ENCODE measurements at regions not wholly inside any gene's neighbourhood (a gene's known extent, or its start where the extent isn't known, plus 50 kb on each side); places are given as distances from the start of the nearest gene placed in this dataset.

GRCh38 chr7:22885797-22886261 lies 63.2 kb upstream of the TOMM7 start:
- peaks cover 0 to 3% (median 0%) of the 10 kb centered on the region in 4 donors for H3K4me1 ChIP-seq (ENCODE audit: control insufficient read depth in 4 of 4, insufficient read depth in 4 of 4, low read length in 3 of 4)
- TF ChIP-seq CTCF (IDR thresholded peaks at IDR 0.05; ENCODE audit: low read depth, low read length, missing input control) (no peak), HNF4G (IDR thresholded peaks at IDR 0.05) (no peak)
- DNase-seq (ENCODE audit: low spot score), result no peak
- no peak overlapping the region for H3K27ac ChIP-seq (ENCODE audit: low read depth in 1 of 2, low read length in 2 of 2)
- no peaks in the 10 kb centered on the region for H3K9me3 ChIP-seq (ENCODE audit: control insufficient read depth in 4 of 4, low read length in 3 of 4)
- H3K36me3 ChIP-seq (ENCODE audit: control insufficient read depth in 4 of 4, insufficient read depth in 3 of 4, low read depth in 1 of 4, low read length in 3 of 4), result no peaks in the 10 kb centered on the region
- H3K27me3 ChIP-seq (ENCODE audit: control insufficient read depth in 4 of 4, insufficient read depth in 4 of 4, low read length in 3 of 4), result no peaks in the 10 kb centered on the region
- H3K9ac ChIP-seq (ENCODE audit: low read depth in 1 of 2, low read length in 2 of 2), result no peak overlapping the region
- no peak overlapping the region for H3K4me3 ChIP-seq (ENCODE audit: low read depth in 1 of 3, low read length in 3 of 3)
- 49% methylated on average over 1 of the region's 1 CpG for WGBS

- no peak for DNase-seq (ENCODE audit: low spot score)
- Histone ChIP-seq H3K4me3 (ENCODE audit: low read depth in 1 of 3, low read length in 3 of 3) (no peak overlapping the region), H3K9ac (ENCODE audit: low read depth in 1 of 2, low read length in 2 of 2) (no peak overlapping the region), H3K27ac (ENCODE audit: low read depth in 1 of 2, low read length in 2 of 2) (no peak overlapping the region), H3K4me1 (ENCODE audit: control insufficient read depth in 4 of 4, insufficient read depth in 4 of 4, low read length in 3 of 4) (peaks cover 0 to 3% (median 0%) of the 10 kb centered on the region in 4 donors), H3K27me3 (ENCODE audit: control insufficient read depth in 4 of 4, insufficient read depth in 4 of 4, low read length in 3 of 4) (no peaks in the 10 kb centered on the region), H3K9me3 (ENCODE audit: control insufficient read depth in 4 of 4, low read length in 3 of 4) (no peaks in the 10 kb centered on the region), H3K36me3 (ENCODE audit: control insufficient read depth in 4 of 4, insufficient read depth in 3 of 4, low read depth in 1 of 4, low read length in 3 of 4) (no peaks in the 10 kb centered on the region)
- TF ChIP-seq FOXA1 (IDR thresholded peaks at IDR 0.05) (no peak), RAD21 (IDR thresholded peaks at IDR 0.05) (no peak), HNF4G (IDR thresholded peaks at IDR 0.05) (no peak)
- whole genome bisulfite sequencing, result 79% methylated on average over 5 of the region's 5 CpGs
Measured at GRCh38 chr7:22884911-22885788, 62.5 kb upstream of the TOMM7 start.

GRCh38 chr7:22882106-22882505 lies 59.5 kb upstream of the TOMM7 start:
- H3K27me3 ChIP-seq (ENCODE audit: control insufficient read depth in 4 of 4, insufficient read depth in 4 of 4, low read length in 3 of 4), result no peaks in the 10 kb centered on the region
- TF ChIP-seq TAF1 (conservative IDR thresholded peaks at IDR 0.05), result no peak
- DNase-seq (ENCODE audit: low spot score), result no peak
- WGBS, result 86% methylated on average over 3 of the region's 3 CpGs
- no peaks in the 10 kb centered on the region for H3K36me3 ChIP-seq (ENCODE audit: control insufficient read depth in 4 of 4, insufficient read depth in 3 of 4, low read depth in 1 of 4, low read length in 3 of 4)
- no peak overlapping the region for H3K9ac ChIP-seq (ENCODE audit: low read depth in 1 of 2, low read length in 2 of 2)
- no peak overlapping the region for H3K4me3 ChIP-seq (ENCODE audit: low read depth in 1 of 3, low read length in 3 of 3)
- no peak overlapping the region for H3K27ac ChIP-seq (ENCODE audit: low read depth in 1 of 2, low read length in 2 of 2)
- H3K9me3 ChIP-seq (ENCODE audit: control insufficient read depth in 4 of 4, low read length in 3 of 4), result no peaks in the 10 kb centered on the region
- peaks cover 0 to 3% (median 0%) of the 10 kb centered on the region in 4 donors for H3K4me1 ChIP-seq (ENCODE audit: control insufficient read depth in 4 of 4, insufficient read depth in 4 of 4, low read length in 3 of 4)

GRCh38 chr7:22879709-22880306 lies 57.2 kb upstream of the TOMM7 start:
- H3K9me3 ChIP-seq (ENCODE audit: control insufficient read depth in 4 of 4, low read length in 3 of 4), result no peaks in the 10 kb centered on the region
- DNase-seq (ENCODE audit: low spot score), result no peak
- H3K4me1 ChIP-seq (ENCODE audit: control insufficient read depth in 4 of 4, insufficient read depth in 4 of 4, low read length in 3 of 4), result no peaks in the 10 kb centered on the region
- no peak overlapping the region for H3K27ac ChIP-seq (ENCODE audit: low read depth in 1 of 2, low read length in 2 of 2)
- no peak overlapping the region for H3K4me3 ChIP-seq (ENCODE audit: low read depth in 1 of 3, low read length in 3 of 3)
- H3K27me3 ChIP-seq (ENCODE audit: control insufficient read depth in 4 of 4, insufficient read depth in 4 of 4, low read length in 3 of 4), result no peaks in the 10 kb centered on the region
- no peaks in the 10 kb centered on the region for H3K36me3 ChIP-seq (ENCODE audit: control insufficient read depth in 4 of 4, insufficient read depth in 3 of 4, low read depth in 1 of 4, low read length in 3 of 4)
- H3K9ac ChIP-seq (ENCODE audit: low read depth in 1 of 2, low read length in 2 of 2), result no peak overlapping the region
- WGBS, result 50% methylated on average over 8 of the region's 8 CpGs
- no peak for TF ChIP-seq TAF1 (conservative IDR thresholded peaks at IDR 0.05)
- no peak for TF ChIP-seq YY1 (IDR thresholded peaks at IDR 0.05)
- no peak for TF ChIP-seq SP1 (IDR thresholded peaks at IDR 0.05)
- no peak for TF ChIP-seq HNF4G (IDR thresholded peaks at IDR 0.05)
- no peak for TF ChIP-seq FOXA2 (IDR thresholded peaks at IDR 0.05)
- TF ChIP-seq NR2F2 (IDR thresholded peaks at IDR 0.05), result no peak
- TF ChIP-seq RXRA (IDR thresholded peaks at IDR 0.05), result no peak
- TF ChIP-seq GABPA (IDR thresholded peaks at IDR 0.05 in 1 of 2, conservative IDR thresholded peaks at IDR 0.05 in 1 of 2), result no peak
- TF ChIP-seq CTCF (IDR thresholded peaks at IDR 0.05; ENCODE audit: low read depth, low read length, missing input control), result no peak
- no peak for TF ChIP-seq EGR1 (IDR thresholded peaks at IDR 0.05; ENCODE audit: low read depth in 2 of 2)
- no peak for TF ChIP-seq ATF3 (IDR thresholded peaks at IDR 0.05)
- no peak for TF ChIP-seq FOXA1 (IDR thresholded peaks at IDR 0.05)
- no peak for TF ChIP-seq JUND (IDR thresholded peaks at IDR 0.05)
- no peak for TF ChIP-seq ZBTB33 (IDR thresholded peaks at IDR 0.05)

Data from liver (tissue), 8 donors.